SH-SY5Y (cell line): ENCODE measurements at regions not wholly inside any gene's neighbourhood (a gene's known extent, or its start where the extent isn't known, plus 50 kb on each side); places are given as distances from the start of the nearest gene placed in this dataset.

Source experiments
- GATA2 ChIP-seq: IDR thresholded peaks from 2 replicates; pipeline ENCODE4 v1.6.1; 2011; ENCODE audit warnings: mild to moderate bottlenecking, low read depth, low read length
- GATA3 ChIP-seq: IDR thresholded peaks from 2 replicates; pipeline ENCODE4 v1.6.1; 2011; ENCODE audit warnings: low read depth, mild to moderate bottlenecking, low read length, moderate library complexity

- TF ChIP-seq GATA2 (no peak), GATA3 (no peak)
These were observed 266.4 kb downstream of the KCNA4 start for GRCh38 chr11:29750392-29750791.
